NCI-H2227 treated with DMSO at 0.1 percent for 48 hours (cell line): ENCODE measurements at regions not wholly inside any gene's neighbourhood (a gene's known extent, or its start where the extent isn't known, plus 50 kb on each side); places are given as distances from the start of the nearest gene placed in this dataset.
"Not testable (repeated sequence)": the region's sequence is repeated elsewhere in the genome, so short reads cannot be mapped to it uniquely, and the experiment has no call there.

Source experiments
- DNase-seq: peaks from one replicate; lab custom pipeline; 2025; lab: John Stamatoyannopoulos, UW

DNA sequence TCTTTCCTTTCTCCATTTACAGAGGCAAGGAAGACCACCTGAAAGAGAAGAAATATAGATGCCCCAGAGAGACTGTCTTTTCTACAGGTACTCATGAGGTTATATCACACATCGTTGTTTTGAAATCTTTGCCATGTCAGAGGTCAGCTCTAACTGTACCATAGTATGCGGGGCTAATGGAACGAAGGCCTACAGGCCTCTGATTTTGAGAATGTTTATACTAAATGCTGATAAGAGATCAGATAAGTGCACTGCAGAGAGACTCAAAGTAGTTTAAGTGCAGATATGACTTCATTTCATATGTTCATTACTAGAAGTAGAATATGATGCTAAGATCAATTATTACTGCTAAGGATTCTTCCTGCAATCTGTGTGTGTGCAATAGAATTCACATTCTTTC is 1005.0 kb downstream of the GALC start:
- no peak for DNase-seq

DNA sequence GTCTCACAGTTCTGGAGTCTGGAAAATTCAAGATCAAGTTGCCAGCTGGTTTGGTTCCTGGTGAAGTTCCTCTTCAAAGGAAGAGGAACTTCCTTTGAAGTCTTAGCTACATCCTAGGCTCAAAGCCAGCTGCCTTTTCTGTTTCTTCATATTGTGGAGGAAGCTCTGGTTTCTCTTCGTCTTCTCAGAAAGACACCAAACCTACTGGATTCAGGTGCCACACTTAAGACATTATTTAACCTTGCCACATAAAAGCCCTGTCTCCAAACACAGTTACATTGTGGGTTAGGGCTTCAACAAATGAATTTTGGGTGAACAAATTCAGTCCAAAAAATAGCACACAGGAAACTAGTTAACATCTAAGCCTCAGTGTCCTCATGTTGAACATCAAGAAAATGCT is 1019.8 kb downstream of the GALC start:
- no peak for DNase-seq

DNA sequence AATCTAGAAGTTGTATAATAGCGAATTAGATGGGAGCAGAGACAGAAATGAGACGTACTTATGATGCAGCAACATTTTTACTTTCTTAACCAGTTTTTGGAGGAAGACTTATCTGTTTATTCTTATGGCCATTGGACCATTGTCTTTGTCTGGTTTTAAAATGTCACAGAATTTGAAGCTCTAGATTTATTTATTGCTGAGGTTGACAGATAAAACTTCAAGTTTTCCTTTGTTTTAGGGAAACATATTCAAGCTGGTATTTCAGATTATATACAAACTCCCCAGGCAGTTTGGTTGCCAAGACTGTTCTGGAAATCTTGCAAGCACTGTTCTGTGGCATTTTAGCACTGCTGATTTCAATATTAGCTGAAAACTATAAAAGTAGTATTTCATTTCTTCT is 1021.7 kb downstream of the GALC start:
- no peak for DNase-seq

DNA sequence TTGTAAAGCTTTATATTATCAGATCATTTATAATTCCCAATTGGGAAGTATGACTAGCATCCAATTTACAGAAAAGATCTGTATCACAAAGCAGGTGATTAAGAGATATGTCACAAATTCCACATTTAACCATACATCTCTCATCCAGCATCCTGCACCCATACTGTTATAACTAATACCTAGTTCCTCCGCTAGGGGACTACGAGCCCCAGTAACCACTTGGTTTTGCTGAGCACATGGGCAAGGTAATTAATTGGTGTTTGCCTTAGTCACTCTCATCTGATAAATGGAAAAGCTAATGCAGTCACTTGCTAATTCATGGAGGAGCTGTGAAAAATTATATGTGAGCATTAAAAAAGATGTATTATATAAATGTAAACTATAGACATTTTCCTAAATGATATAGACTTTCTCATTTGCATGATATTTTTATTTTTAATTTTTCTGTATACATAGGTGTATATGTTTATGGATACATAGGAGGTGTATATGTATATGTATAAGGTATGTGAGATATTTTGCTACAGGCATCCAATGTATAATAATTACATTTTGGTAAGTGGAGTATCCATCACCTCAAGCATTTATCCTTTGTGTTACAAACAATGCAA is 1031.8 kb downstream of the GALC start:
- DNase-seq = no peak

DNA sequence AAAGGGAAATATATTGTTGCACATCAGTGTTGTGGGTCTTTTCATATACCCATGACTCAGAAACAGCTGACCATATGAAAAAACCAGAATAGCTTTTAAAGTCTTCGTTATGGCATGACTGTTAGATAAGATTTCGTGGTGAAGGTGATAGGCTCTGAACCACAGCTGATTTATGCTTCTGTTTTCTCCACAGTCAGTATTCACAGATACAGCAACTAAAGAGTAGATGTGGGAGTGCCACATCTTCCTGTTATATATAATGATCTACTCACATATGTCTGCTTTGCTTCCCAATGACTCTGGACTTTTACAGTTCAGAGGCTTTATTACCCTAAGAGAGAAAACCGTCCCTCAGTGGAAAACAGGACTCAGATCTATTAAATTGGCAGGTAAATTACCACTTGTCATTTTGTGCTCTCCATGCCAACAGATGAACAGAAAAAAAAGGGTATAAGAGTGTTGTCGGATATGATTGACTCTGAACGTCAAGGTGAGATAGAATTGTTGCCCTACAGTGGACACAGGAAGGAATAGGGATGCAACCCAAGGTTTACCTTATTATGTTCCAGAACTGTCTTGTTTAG is 1037.1 kb downstream of the GALC start:
- no peak for DNase-seq

DNA sequence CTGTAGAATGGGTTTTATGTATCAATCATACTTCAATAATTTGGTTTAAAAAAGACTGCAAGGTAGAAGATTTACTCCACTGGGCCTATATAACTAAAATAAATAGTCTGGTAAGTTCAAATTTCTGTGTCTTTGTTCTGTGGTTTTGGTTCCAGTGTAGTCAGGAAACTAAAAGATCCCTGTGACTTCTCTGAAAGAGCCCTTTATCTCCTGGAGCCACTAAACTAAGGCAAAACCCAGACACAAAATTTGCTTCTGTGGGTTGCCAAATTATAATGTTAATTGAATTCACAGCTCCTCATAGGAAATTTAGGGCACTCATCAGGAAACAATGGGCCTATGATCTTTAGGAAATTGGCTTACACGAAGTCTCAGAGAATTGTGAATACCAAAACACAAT is 1038.4 kb downstream of the GALC start:
- no peak for DNase-seq

DNA sequence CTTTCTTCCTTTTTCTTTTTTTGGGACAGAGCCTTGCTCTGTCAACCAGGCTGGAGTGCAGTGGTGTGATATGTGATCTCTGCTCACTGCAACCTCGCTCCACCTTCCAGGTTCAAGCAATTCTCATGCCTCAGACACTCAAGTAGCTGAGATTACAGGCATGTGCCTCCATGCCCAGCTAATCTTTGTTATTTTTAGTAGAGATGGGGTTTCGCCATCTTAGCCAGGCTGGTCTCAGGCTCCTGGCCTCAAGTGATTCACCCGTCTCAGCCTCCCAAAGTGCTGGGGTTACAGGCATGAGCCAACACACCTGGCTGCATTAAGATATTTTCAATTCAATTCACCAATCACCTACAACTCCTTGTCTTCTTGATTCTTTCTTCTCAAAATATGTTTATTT is 1046.5 kb downstream of the GALC start:
- DNase-seq = no peak

DNA sequence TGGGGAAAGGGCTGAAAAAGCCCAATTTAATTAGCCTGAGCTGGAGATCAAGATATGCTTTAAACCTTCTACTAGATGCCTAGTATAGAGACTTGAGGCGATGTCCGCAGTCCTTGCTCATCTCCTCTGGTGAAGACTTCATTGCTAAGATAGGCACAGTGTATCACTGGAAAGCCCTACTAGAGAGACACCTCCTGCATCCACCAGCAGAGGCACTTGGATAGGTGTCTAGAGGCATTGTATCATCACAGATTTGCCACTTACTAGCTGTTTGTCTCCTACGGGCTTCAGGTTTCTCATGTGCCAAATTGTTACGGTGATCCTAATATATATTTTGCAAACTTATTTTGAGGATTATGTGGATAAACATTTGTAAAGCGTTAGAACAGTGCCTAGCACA is 1048.5 kb downstream of the GALC start:
- no peak for DNase-seq

DNA sequence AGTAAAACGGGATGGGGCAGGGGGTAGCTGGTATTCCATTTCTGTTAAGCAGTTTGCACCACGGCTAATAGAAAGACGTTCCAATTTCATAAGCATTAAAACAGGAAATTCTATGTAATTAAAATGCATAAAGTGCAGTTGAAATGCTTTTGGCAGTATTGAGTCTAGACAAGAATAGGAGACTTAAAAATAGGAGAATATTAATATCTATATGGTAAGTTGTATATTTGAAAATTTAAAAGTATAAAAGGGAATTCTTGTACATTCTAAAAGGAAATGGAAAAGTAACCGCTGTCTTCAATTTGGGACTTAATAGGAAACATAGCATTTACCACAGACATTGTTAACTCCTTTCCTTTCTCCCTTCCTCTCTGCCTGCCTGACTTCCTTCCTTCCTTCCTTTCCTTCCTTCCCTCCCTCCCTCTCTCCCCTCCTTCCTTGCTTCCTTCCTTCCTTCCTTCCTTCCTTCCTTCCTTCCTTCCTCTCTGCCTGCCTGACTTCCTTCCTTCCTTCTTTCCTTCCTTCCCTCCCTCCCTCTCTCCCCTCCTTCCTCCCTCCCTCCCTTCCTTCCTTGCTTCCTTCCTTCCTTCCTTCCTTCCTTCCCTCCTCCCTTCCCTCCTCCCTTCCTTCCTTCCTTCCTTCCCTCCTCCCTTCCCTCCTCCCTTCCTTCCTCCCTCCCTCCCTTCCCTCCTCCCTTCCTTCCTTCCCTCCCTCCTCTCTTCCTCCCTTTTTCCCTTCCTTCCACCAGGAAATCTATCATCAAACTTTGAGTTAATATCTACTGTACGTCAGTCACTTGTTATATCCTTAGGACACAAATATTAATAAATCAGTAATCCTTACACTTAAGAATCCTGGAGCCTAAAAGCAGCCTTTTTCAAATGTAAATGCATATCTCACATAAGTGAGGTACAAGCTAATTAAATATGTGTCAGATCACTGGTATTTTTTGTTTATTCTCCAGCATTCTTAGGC is 1049.3 kb downstream of the GALC start:
- DNase-seq = no peak

DNA sequence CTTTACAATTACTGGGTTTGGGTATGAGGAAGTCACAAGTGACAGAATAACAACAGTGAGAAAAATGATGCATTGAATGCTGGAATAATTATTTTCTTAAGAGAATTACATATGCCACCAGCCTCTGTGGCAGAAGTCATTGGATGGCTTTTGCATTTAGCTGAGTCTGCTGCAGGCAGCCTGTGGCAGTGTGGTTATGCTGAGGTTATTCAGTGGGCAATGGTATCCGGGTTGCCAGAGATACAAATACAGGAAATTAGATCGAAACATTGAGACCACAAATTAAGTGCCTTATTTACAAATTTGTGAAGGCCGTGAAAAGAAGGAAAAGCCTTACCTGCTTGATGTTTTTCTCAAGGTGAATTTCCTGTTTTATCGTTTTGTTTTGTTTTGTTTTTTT is 1050.0 kb downstream of the GALC start:
- DNase-seq = no peak

DNA sequence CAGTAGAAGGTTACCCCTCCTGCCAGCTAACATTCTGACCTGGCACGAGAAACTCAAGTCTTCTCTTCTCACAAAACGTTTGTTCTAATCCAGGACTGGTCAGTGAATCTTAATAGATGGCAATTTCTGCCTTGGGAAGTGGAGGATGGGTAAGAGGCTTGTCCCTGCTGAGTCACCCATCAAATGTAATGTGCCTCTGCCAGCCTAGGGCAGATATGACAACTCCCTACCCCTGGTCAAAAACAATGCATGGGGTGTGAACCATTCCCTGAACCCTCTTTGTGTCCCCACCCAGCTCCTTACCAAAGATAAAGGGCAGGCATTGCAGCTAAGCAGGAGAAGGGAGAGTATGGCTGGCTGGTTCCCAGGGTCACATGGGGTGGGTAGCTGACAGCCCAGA is 1052.9 kb downstream of the GALC start:
- DNase-seq = no peak

DNA sequence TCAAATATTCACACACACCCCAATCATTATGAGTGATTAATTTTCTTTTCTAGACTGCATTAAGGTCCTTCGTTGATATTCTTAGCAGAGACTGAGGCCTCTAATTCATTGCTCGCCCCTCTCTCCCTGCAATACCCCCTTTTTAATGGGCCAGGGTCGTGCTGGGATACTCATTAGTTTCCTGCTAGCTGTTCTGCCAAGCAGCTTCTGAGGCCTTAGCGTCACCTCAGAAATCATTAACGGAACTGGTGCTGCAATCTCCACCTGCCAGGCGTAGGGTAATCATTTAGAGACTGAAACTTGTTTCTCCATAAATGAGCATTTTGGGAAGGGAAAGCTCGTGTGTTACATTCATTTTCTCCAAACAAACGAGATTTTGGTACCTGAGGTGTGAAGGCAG is 1054.7 kb downstream of the GALC start:
- DNase-seq = no peak

DNA sequence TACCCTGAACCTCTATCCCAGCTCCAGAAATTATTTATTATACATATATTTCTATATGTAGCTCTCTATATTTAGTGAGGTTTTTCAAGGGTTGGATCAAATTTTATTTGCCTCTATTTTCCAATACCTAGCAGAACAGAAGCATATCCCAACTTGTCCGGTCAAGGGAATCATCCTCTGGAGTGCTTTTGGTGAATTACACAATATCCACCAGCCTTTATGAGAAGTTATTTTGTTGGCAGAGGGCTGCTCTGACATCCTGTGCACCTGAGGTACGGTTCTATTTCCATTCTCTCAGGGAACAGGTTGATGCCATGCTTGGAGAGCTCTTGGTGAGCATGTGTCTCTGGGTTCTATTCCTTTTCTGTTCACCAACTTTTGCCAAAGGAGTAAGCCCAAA is 1056.4 kb downstream of the GALC start:
- no peak for DNase-seq

DNA sequence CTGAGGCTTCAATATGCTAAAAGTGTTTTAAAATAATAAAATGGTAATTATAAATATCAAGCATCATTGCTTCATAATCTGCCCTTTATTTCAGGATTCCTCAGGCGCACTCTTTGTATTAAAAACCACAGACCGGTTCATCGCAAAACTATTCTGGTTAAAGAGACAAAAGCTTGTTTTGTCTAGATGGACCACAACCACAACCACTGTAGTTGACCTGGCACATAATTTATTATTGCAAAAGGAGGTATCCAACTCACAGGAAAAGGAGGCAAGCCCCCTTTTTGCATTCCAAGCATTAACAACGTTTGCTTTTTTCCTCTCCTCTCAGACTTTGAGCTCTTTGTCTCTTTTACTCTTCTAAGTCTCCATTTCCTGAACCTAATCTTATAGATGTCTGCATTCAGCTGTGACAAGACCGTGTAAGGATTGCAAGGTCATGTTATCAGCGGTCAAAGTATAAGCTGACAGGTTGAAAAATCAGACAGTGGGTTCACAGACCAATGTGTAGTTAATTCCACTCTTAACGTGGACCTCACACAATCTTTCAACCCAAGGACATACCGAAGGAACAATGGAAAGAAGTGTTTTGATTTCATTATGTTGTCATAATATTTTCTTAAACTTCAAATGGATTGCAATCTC is 1057.6 kb downstream of the GALC start:
- DNase-seq = no peak

DNA sequence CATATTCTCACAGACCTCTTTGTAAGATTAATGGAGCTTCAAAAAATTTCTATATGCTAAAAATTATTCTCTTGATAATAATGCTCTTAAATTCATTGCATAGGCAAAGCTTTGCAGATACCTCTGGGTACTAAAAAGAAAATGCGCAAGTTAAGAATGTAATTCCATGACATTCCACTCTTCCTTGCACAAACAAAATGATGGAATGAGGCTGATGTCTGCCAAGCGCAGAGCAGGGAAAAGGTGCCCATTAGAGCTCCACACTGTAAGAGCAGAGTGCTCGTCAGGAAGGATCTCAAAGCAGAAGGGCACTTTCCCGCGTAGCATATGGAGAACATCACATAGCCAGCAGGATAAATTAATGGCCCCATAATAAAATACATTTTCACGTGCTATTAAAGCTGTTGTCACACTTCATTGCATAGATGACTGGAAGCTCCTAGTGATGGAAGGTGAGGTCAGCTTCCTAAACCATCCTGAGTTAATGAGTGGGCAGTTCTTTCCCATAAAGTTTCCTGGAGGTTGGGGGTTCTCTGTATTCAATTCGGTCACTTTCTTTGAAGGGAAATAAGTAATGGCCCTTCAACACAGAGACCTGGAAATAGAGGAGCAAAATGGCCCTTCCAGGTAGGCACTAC is 1058.9 kb downstream of the GALC start:
- DNase-seq = no peak

DNA sequence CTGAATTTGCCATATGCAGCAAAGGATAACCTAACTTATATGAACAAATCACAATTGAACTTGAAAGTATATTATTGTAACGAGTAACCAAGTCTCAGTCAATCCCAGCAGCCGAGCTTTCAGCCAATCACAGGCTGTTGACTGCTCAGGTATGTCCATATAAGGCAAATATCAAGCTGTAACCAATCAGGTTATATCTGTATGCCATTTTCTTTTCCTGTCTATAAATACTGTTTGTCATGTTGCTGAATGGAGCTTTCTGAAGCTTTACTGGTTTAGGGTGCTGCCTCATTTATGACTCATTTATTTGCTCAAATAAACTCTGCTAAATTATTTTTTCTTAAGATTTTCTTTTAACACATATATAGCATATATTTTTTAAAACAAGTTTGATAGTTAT is 1059.5 kb downstream of the GALC start:
- no peak for DNase-seq

DNA sequence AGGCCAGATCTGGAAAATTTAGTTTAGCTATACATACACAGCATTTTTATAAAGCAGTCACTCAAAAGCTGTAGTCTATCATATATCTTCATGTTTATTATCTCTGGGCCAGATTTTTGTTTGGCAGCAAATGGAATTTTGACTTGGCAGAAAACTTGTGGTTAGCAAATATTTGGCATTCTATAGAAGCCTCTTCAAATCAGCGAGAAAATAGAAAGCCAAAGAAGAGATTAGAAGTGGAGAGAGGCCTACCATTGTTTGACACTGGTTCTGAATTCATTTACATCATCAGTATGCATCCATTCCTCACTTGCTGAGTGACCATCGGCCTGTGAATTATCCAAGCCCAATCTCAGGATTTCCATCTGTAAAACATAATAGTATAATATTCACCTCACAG is 1077.6 kb downstream of the GALC start:
- DNase-seq = no peak

DNA sequence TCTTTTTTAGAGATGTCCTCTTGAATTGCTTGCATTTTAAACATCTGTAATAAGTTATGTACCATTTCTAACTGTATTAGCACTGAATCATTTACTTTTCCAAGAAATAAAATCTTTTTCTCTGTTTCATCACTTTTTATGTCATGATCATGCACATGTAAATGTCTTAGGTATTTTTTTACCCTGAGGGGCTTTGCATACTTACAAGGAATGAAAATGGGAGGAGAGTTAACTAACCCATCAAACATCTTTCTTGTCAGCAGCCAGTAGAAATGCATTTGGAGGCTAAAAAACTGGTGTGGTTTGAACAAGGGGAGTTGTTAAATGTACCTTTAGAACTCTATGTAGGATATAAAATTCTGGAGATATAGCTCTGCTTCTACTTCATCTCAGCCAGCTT is 1080.3 kb downstream of the GALC start:
- DNase-seq = no peak

DNA sequence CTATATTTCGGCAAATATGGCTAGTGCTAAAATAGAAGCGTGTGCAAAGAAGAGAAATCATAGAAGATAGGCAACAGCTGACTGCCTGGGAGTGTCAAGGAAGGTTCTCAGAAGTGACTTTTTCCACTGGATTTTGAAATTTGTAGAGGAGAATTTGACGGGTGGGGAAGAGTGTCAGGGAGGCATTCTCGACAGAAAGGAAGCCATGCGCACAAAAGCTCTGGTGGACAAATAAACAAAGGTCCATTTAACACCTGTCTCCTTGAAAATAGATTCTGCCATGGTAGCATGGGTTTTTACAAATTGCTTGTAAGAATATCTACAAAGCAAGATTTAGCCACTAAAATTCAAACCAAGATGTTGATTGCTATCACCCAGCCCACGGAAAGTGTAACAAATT is 1081.5 kb downstream of the GALC start:
- DNase-seq = no peak

DNA sequence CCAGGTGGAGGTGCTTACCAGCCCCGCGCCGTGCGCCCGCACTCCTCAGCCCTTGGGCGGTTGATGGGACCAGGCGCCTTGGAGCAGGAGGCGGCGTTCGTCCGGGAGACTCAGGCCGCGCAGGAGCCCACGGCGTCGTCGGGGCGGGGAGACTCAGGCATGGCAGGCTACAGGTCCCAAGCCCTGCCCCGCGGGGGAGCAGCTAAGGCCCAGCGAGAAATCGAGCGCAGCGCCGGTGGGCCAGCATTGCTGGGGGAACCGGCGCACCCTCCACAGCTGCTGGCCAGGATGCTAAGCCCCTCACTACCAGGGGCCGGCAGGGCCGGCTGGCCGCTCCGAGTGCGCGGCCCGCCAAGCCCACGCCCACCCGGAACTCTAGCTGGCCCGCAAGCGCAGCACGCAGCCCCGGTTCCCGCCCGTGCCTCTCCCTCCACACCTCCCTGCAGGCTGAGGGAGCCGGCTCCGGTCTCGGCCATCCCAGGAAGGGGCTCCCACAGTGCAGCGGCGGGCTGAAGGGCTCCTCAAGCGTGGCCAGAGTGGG is 1087.5 kb downstream of the GALC start:
- not testable (repeated sequence) for DNase-seq

DNA sequence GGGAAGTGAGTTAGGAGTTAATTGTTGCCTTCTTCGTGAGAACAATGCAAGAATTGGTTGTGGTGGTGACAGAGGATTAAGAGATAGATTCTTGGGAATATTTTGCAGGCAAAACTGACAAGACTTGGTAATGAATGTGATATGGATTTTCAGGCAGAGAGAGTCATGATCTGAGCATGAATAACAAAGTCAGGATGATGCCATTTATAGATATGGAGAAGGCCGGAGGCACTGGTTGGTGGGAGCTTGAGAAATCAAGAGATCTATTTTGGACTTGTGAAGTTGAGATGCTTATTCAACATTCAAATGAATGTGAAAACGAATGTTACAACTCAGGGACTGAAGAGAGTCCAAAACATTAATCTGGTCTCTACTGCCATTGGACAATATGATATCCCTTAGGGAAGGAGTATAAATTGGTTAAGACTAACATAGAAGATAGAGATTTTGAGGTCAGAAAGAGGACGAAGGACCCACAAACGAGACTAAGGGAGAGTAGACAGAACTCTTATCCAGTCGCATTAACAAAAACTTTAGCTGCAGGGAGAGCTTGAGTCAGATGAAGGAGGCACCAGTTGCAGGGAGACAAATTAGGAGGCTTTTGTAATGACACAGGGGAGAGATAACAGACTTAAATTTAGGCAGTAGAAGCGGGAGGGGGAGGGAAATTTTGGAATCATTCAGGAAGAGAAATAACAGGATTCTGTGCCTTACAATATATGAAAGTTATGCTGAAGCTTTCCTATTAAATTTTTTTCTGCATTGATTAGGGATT is 1090.6 kb downstream of the GALC start:
- DNase-seq = no peak
